DOHH2 (cell line): ENCODE measurements at regions not wholly inside any gene's neighbourhood (a gene's known extent, or its start where the extent isn't known, plus 50 kb on each side); places are given as distances from the start of the nearest gene placed in this dataset.

Experiments
- EZH2phosphoT487 ChIP-seq: fragments of 200-600 bp; sonication (generic); IDR thresholded peaks from 2 replicates; pipeline ENCODE4 v1.6.1; 2017; ENCODE audit warnings: borderline replicate concordance, mild to moderate bottlenecking, antibody characterized with exemption, low read length, moderate library complexity, mixed read lengths
- TF ChIP-seq, protein P1 (sequence below): fragments of 200-600 bp; sonication (generic); IDR thresholded peaks from one replicate; pipeline ENCODE4 v1.5.1; 2014; ENCODE audit warnings: antibody characterized with exemption, mild to moderate bottlenecking, low read depth, low read length; ENCODE audit not compliant: poor library complexity, severe bottlenecking

DNA sequence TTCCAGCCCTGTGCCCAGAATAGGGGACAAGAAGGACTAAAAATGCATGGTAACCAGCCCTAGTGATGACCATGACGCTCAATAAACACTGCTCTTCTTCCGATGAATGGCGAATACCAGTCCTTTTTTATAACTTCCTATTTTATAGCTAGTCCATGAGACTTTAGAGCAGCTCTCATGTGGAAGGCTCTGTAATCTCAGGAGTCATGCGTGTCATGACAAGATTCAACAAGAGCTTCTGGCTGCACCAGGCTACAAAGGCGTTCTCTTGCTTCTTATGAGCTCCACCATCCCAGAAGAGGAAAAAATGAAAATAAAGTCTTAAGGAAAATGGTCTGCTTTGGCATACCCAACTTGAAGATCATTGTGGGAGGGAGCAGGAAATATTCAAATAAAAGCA, 141.0 kb downstream of the TMCO5A start:
- TF ChIP-seq, protein P1, sequence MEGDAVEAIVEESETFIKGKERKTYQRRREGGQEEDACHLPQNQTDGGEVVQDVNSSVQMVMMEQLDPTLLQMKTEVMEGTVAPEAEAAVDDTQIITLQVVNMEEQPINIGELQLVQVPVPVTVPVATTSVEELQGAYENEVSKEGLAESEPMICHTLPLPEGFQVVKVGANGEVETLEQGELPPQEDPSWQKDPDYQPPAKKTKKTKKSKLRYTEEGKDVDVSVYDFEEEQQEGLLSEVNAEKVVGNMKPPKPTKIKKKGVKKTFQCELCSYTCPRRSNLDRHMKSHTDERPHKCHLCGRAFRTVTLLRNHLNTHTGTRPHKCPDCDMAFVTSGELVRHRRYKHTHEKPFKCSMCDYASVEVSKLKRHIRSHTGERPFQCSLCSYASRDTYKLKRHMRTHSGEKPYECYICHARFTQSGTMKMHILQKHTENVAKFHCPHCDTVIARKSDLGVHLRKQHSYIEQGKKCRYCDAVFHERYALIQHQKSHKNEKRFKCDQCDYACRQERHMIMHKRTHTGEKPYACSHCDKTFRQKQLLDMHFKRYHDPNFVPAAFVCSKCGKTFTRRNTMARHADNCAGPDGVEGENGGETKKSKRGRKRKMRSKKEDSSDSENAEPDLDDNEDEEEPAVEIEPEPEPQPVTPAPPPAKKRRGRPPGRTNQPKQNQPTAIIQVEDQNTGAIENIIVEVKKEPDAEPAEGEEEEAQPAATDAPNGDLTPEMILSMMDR: no peak
- TF ChIP-seq EZH2phosphoT487: no peak
